HUES64 (cell line): ENCODE measurements at regions not wholly inside any gene's neighbourhood (a gene's known extent, or its start where the extent isn't known, plus 50 kb on each side); places are given as distances from the start of the nearest gene placed in this dataset.
"Not testable (repeated sequence)": the region's sequence is repeated elsewhere in the genome, so short reads cannot be mapped to it uniquely, and the experiment has no call there.

Source experiments
- H3K27ac ChIP-seq: 2 replicates; pipeline ENCODE4 v1.7.0; 2013; ENCODE audit warnings: low read depth, low read length, inconsistent platforms
- H3K27me3 ChIP-seq: 2 replicates; pipeline ENCODE4 v1.6.1; 2013; ENCODE audit warnings: mild to moderate bottlenecking, low read length; ENCODE audit not compliant: insufficient read depth
- H3K36me3 ChIP-seq: 2 replicates; pipeline ENCODE4 v1.6.1; 2013; ENCODE audit warnings: mild to moderate bottlenecking, low read length; ENCODE audit not compliant: insufficient read depth
- H3K4me1 ChIP-seq: 2 replicates; pipeline ENCODE4 v1.6.1; 2013; ENCODE audit warnings: mild to moderate bottlenecking, low read length, moderate library complexity; ENCODE audit not compliant: insufficient read depth
- H3K4me3 ChIP-seq: 2 replicates; pipeline ENCODE4 v1.5.1; 2013; ENCODE audit warnings: mild to moderate bottlenecking, low read length, moderate library complexity
- H3K9ac ChIP-seq: 2 replicates; pipeline ENCODE4 v1.6.1; 2013; ENCODE audit warnings: mild to moderate bottlenecking, low read depth, low read length
- H3K9me3 ChIP-seq: 2 replicates; pipeline ENCODE4 v1.6.1; 2013; ENCODE audit warnings: low read depth, low read length; ENCODE audit not compliant: insufficient read depth
- WGBS: fragments of 150-250, 120-280 bp; methylation state at CpG from one replicate; pipeline ENCODE4 v1.1.7; 2013; ENCODE audit warnings: missing lambda C conversion rate; 5-methylcytosine and 5-hydroxymethylcytosine counted together

GRCh38 chr5:85654144-85654543, 963.6 kb upstream of the COX7C start:
- H3K27me3 ChIP-seq, H3K4me1 ChIP-seq, H3K27ac ChIP-seq, H3K36me3 ChIP-seq, H3K9me3 ChIP-seq, H3K4me3 ChIP-seq, H3K9ac ChIP-seq: not testable (repeated sequence)
- 93% methylated on average over 2 of the region's 3 CpGs for WGBS

GRCh38 chr5:85656050-85656449, 961.7 kb upstream of the COX7C start:
- Histone ChIP-seq H3K9ac (no peak overlapping the region), H3K4me3 (no peak overlapping the region), H3K36me3 (no peaks in the 10 kb centered on the region), H3K4me1 (no peaks in the 10 kb centered on the region), H3K27me3 (no peaks in the 10 kb centered on the region), H3K9me3 (peaks cover 8% of the 10 kb centered on the region; the same call in 1 of the 2 replicates), H3K27ac (no peak overlapping the region)
- 94% methylated on average over 2 of the region's 3 CpGs for WGBS

GRCh38 chr5:85657328-85657727, 960.4 kb upstream of the COX7C start:
- not testable (repeated sequence) for H3K4me3 ChIP-seq, H3K27me3 ChIP-seq, H3K4me1 ChIP-seq, H3K9ac ChIP-seq, H3K9me3 ChIP-seq, H3K27ac ChIP-seq, H3K36me3 ChIP-seq
- no CpG with 5 or more reads among the region's 1 CpG for WGBS

GRCh38 chr5:85662969-85663707, 954.6 kb upstream of the COX7C start:
- H3K27ac ChIP-seq, H3K36me3 ChIP-seq, H3K9ac ChIP-seq, H3K9me3 ChIP-seq, H3K4me1 ChIP-seq, H3K27me3 ChIP-seq: not testable (repeated sequence)
- 92% methylated on average over 24 of the region's 29 CpGs for WGBS
- H3K4me3 ChIP-seq: peak overlapping the region; percentile 16; the same call in 1 of the 2 replicates

- Histone ChIP-seq H3K27me3 (no peaks in the 10 kb centered on the region), H3K4me3 (peak overlapping the region; percentile 16; the same call in 1 of the 2 replicates), H3K27ac (no peak overlapping the region), H3K9ac (no peak overlapping the region; the same call in 1 of the 2 replicates), H3K9me3 (no peaks in the 10 kb centered on the region), H3K36me3 (no peaks in the 10 kb centered on the region), H3K4me1 (no peaks in the 10 kb centered on the region; the same call in 1 of the 2 replicates)
- 100% methylated on average over 1 of the region's 2 CpGs for WGBS
Observed at GRCh38 chr5:85663708-85664031, 954.1 kb upstream of the COX7C start.

- Histone ChIP-seq H3K9ac (no peak overlapping the region), H3K27me3 (no peaks in the 10 kb centered on the region), H3K9me3 (no peaks in the 10 kb centered on the region), H3K4me3 (no peak overlapping the region), H3K36me3 (no peaks in the 10 kb centered on the region), H3K4me1 (no peaks in the 10 kb centered on the region), H3K27ac (no peak overlapping the region)
Observed at GRCh38 chr5:85670417-85670816, 947.3 kb upstream of the COX7C start.

GRCh38 chr5:85671223-85671970, 946.3 kb upstream of the COX7C start:
- no peak overlapping the region for H3K9ac ChIP-seq
- 89% methylated on average over 2 of the region's 3 CpGs for WGBS
- H3K36me3 ChIP-seq: no peaks in the 10 kb centered on the region
- H3K9me3 ChIP-seq: no peaks in the 10 kb centered on the region
- H3K27ac ChIP-seq: no peak overlapping the region
- no peaks in the 10 kb centered on the region for H3K27me3 ChIP-seq
- H3K4me1 ChIP-seq: no peaks in the 10 kb centered on the region
- H3K4me3 ChIP-seq: no peak overlapping the region

GRCh38 chr5:85681871-85682270, 935.9 kb upstream of the COX7C start:
- Histone ChIP-seq H3K4me3 (no peak overlapping the region), H3K27me3 (no peaks in the 10 kb centered on the region), H3K27ac (no peak overlapping the region), H3K4me1 (no peaks in the 10 kb centered on the region), H3K9me3 (no peaks in the 10 kb centered on the region), H3K36me3 (no peaks in the 10 kb centered on the region), H3K9ac (no peak overlapping the region)
- 86% methylated on average over 1 of the region's 2 CpGs for WGBS

- Histone ChIP-seq H3K36me3 (no peaks in the 10 kb centered on the region), H3K4me3 (no peak overlapping the region), H3K9me3 (no peaks in the 10 kb centered on the region), H3K4me1 (no peaks in the 10 kb centered on the region), H3K9ac (no peak overlapping the region), H3K27me3 (no peaks in the 10 kb centered on the region), H3K27ac (no peak overlapping the region)
- 99% methylated on average over 4 of the region's 4 CpGs for WGBS
Observed at GRCh38 chr5:85684351-85684750, 933.4 kb upstream of the COX7C start.

GRCh38 chr5:85703296-85703695, 914.4 kb upstream of the COX7C start:
- H3K9ac ChIP-seq: no peak overlapping the region
- H3K36me3 ChIP-seq: no peaks in the 10 kb centered on the region
- no peaks in the 10 kb centered on the region for H3K4me1 ChIP-seq
- H3K9me3 ChIP-seq: no peaks in the 10 kb centered on the region
- 100% methylated on average over 1 of the region's 1 CpG for WGBS
- no peak overlapping the region for H3K4me3 ChIP-seq
- no peaks in the 10 kb centered on the region for H3K27me3 ChIP-seq
- H3K27ac ChIP-seq: no peak overlapping the region

- Histone ChIP-seq H3K4me3 (no peak overlapping the region), H3K4me1 (no peaks in the 10 kb centered on the region), H3K27me3 (no peaks in the 10 kb centered on the region), H3K9me3 (no peaks in the 10 kb centered on the region), H3K36me3 (no peaks in the 10 kb centered on the region), H3K27ac (no peak overlapping the region), H3K9ac (no peak overlapping the region)
- 80% methylated on average over 1 of the region's 1 CpG for WGBS
Observed at GRCh38 chr5:85709728-85710127, 908.0 kb upstream of the COX7C start.
